Uterus (tissue), 3 donors: ENCODE measurements at regions not wholly inside any gene's neighbourhood (a gene's known extent, or its start where the extent isn't known, plus 50 kb on each side); places are given as distances from the start of the nearest gene placed in this dataset.

Source experiments
- DNase-seq, 2 donors: peaks; one replicate each; pipeline ENCODE4 v3.0.0-alpha.2; 2019 to 2020
- H3K27ac ChIP-seq, 2 donors: fragments of 200-600 bp; sonication (generic); 1 replicate in 1 of 2; 2 replicates in 1 of 2; pipeline ENCODE4 v1.5.1; 2016 to 2018
- H3K27me3 ChIP-seq, 2 donors: fragments of 200-600 bp; sonication (generic); one replicate each; pipeline ENCODE4 v1.5.1; 2018 to 2019; ENCODE audit warnings: control low read depth in 1 of 2
- H3K36me3 ChIP-seq, 2 donors: fragments of 200-600 bp; sonication (generic); one replicate each; pipeline ENCODE4 v1.5.1; 2019; ENCODE audit warnings: control low read depth in 1 of 2
- H3K4me1 ChIP-seq, 2 donors: fragments of 200-600 bp; sonication (generic); one replicate each; pipeline ENCODE4 v1.5.1; 2018 to 2019; ENCODE audit warnings: control low read depth in 1 of 2
- H3K4me3 ChIP-seq, 2 donors: fragments of 200-600 bp; sonication (generic); 1 replicate in 1 of 2; 2 replicates in 1 of 2; pipeline ENCODE4 v1.5.1; 2018 to 2019; ENCODE audit warnings: mild to moderate bottlenecking in 1 of 2
- H3K9me3 ChIP-seq, 2 donors: fragments of 200-600 bp; sonication (generic); one replicate each; pipeline ENCODE4 v1.5.1; 2019; ENCODE audit warnings: control low read depth in 1 of 2
- POLR2A ChIP-seq, 2 donors: fragments of 450-650 bp; IDR thresholded peaks; one replicate each; pipeline ENCODE4 v1.6.1; 2016; ENCODE audit warnings: antibody characterized with exemption in 2 of 2, mild to moderate bottlenecking in 1 of 2, moderate library complexity in 1 of 2
- intact Hi-C: fragments of 100-400 bp; cut with DNase I; formaldehyde crosslinking; loops from one replicate; pipeline ENCODE4 v1.15.1; 2023; ENCODE audit warnings: low total_unique reads
- TF ChIP-seq, protein P1 (sequence below), 4 experiments: fragments of 200-600 bp in 2 of 4; fragments of 450-650 bp in 2 of 4; sonication (generic) in 2 of 4; IDR thresholded peaks; one replicate each; pipeline ENCODE4 v1.5.1; 2016 to 2019; ENCODE audit warnings: antibody characterized with exemption in 4 of 4, mild to moderate bottlenecking in 2 of 4, moderate library complexity in 1 of 4
- donor health status: DM: yes; HTN: yes; CAD: no.

DNA sequence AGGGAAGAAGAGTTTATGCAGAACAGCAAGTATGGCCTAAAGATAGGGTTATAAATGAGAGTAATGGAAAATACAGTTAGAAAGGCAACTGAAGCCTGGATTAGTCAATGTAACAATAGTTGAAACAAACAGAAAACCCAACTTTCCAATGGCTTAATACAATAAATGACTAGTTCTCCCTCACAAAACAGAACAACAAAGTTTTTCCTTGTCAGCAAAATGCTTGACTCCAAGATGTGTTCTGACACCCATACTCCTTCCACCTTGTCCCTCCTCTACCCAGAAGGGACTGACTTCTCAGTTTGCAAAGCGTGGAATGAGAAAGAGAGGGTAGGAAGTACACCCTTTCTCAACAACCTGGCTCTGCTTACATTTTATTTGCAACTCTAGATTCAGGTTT, 191.4 kb upstream of the OSR1 start:
- H3K27ac ChIP-seq, result no peak overlapping the region
- no peaks in the 10 kb centered on the region for H3K4me1 ChIP-seq
- H3K27me3 ChIP-seq, result no peaks in the 10 kb centered on the region
- no peaks in the 10 kb centered on the region for H3K36me3 ChIP-seq
- no peak overlapping the region for H3K4me3 ChIP-seq
- intact Hi-C loops, result no loop called here
- DNase-seq, result no peak
- no peaks in the 10 kb centered on the region for H3K9me3 ChIP-seq
- TF ChIP-seq POLR2A (IDR thresholded peaks at IDR 0.05), result no peak
- TF ChIP-seq, protein P1, sequence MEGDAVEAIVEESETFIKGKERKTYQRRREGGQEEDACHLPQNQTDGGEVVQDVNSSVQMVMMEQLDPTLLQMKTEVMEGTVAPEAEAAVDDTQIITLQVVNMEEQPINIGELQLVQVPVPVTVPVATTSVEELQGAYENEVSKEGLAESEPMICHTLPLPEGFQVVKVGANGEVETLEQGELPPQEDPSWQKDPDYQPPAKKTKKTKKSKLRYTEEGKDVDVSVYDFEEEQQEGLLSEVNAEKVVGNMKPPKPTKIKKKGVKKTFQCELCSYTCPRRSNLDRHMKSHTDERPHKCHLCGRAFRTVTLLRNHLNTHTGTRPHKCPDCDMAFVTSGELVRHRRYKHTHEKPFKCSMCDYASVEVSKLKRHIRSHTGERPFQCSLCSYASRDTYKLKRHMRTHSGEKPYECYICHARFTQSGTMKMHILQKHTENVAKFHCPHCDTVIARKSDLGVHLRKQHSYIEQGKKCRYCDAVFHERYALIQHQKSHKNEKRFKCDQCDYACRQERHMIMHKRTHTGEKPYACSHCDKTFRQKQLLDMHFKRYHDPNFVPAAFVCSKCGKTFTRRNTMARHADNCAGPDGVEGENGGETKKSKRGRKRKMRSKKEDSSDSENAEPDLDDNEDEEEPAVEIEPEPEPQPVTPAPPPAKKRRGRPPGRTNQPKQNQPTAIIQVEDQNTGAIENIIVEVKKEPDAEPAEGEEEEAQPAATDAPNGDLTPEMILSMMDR (IDR thresholded peaks at IDR 0.05), result no peak

DNA sequence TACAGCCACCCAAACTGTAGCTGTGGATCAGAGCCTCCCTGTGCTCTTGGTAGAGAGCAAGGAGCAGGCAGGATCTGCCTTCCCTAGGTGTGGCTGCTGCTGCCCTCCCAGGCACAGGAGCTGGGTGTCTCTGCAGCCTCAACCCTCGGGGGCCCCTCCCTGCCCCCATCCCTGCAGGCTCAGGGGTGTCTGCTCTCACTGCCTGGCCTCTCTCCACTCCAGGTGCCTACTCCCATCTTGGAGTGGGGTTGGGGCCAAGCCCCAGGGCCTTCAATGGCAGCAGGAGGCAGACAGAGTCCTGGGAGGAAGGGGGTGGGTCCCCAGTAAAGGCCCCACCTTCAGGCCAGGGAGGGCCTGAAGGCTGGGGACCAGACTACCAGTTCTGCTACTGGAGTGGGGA, 189.7 kb upstream of the OSR1 start:
- Histone ChIP-seq H3K9me3 (no peaks in the 10 kb centered on the region), H3K27ac (no peak overlapping the region), H3K4me1 (no peaks in the 10 kb centered on the region), H3K27me3 (no peaks in the 10 kb centered on the region), H3K36me3 (no peaks in the 10 kb centered on the region), H3K4me3 (no peak overlapping the region)
- DNase-seq, result no peak
- no peak for TF ChIP-seq POLR2A (IDR thresholded peaks at IDR 0.05)
- TF ChIP-seq, protein P1 (IDR thresholded peaks at IDR 0.05), result no peak
- intact Hi-C loops, result no loop called here

DNA sequence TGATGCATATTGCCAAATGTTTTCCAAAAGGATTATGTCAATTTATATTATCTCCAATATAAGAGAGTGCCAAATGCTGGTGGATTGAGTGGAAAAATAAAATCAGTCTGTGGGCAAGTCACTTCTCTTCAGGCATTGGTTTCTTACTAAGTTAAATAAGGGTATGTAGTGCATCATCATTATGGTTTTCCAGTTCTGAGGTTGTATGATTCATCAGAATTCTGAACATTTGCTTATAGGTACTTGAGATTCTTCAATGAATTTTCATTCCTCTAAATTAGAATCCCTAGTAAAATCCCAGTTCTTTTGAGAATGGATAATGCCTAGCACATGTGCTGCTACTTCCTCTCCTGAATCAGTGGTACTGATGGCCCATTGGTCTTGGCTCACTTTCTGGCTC, 188.9 kb upstream of the OSR1 start:
- H3K9me3 ChIP-seq, result no peaks in the 10 kb centered on the region
- DNase-seq, result no peak
- TF ChIP-seq, protein P1 (IDR thresholded peaks at IDR 0.05), result no peak
- no peaks in the 10 kb centered on the region for H3K36me3 ChIP-seq
- H3K27me3 ChIP-seq, result no peaks in the 10 kb centered on the region
- H3K4me1 ChIP-seq, result no peaks in the 10 kb centered on the region
- H3K27ac ChIP-seq, result no peak overlapping the region
- H3K4me3 ChIP-seq, result no peak overlapping the region
- intact Hi-C loops, result no loop called here

DNA sequence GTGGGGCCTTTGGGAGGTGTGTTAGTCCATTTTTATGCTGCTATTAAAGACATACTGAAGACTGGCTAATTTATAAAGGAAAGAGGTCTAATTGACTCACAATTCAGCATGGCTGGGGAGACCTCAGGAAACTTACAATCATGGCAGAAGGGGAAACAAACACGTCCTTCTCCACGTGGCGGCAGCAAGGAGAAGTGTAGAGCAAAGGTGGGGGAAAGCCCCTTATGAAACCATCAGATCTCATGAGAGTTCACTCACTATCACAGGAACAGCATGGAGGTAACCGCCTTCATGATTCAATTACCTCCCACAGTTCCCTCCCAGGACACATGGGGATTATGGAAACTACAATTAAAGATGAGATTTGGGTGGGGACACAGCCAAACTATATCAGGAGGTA, 187.1 kb upstream of the OSR1 start:
- Histone ChIP-seq H3K9me3 (no peaks in the 10 kb centered on the region), H3K4me3 (no peak overlapping the region), H3K36me3 (no peaks in the 10 kb centered on the region), H3K27ac (no peak overlapping the region), H3K27me3 (no peaks in the 10 kb centered on the region), H3K4me1 (no peaks in the 10 kb centered on the region)
- intact Hi-C loops, result no loop called here
- DNase-seq, result no peak
- TF ChIP-seq, protein P1 (IDR thresholded peaks at IDR 0.05), result no peak
- no peak for TF ChIP-seq POLR2A (IDR thresholded peaks at IDR 0.05)

DNA sequence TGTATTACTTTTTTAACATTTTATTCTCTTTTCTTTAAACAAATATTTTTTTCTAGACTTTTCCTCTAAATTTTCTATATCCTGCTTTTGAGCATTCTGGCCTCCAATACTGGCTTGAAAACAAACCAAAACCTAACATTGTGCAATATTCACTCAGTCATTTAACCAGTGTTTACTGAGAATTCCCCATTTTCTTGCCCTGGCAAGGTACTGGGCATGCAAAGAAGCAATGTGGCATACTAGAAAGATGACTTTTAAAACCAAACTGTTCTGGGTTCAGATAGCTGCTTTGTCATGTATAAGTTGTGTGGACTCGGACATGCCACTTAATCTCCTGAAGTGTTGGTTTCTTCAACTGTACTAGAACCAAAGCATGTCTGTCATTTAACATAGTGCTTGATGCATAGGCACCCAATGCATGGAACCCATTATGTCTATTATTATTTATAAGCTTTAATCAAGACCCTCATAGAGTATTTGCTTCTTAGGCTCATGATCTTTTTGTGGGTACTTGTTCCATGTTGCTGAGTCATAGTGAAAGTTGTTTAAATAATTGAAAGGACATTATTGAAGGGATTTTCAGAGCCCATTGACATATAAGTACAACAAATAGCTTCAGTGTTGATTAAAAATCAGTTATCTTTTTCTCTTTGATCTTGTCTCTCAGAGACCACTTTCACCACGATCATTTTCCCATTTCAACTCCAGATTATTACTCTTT, 185.4 kb upstream of the OSR1 start:
- no peak for DNase-seq

More for the DNA sequence above, 185.4 kb upstream of the OSR1 start:
- no peaks in the 10 kb centered on the region for H3K4me1 ChIP-seq
- H3K9me3 ChIP-seq, result no peaks in the 10 kb centered on the region
- intact Hi-C loops, result no loop called here
- no peaks in the 10 kb centered on the region for H3K27me3 ChIP-seq
- no peak overlapping the region for H3K27ac ChIP-seq
- no peaks in the 10 kb centered on the region for H3K36me3 ChIP-seq
- H3K4me3 ChIP-seq, result no peak overlapping the region
- TF ChIP-seq POLR2A (IDR thresholded peaks at IDR 0.05), result no peak
- TF ChIP-seq, protein P1 (IDR thresholded peaks at IDR 0.05), result no peak
